Thoracic aorta (tissue), 2 donors: ENCODE measurements at regions not wholly inside any gene's neighbourhood (a gene's known extent, or its start where the extent isn't known, plus 50 kb on each side); places are given as distances from the start of the nearest gene placed in this dataset.
"Not testable (repeated sequence)": the region's sequence is repeated elsewhere in the genome, so short reads cannot be mapped to it uniquely, and the experiment has no call there.

ENCODE experiments used
- ATAC-seq: fragments of 150-250 bp; one replicate; pipeline ENCODE4 v1.8.0; 2017; ENCODE audit warnings: low read depth; ENCODE audit not compliant: insufficient number of reproducible peaks, low FRiP score
- DNase-seq: peaks from one replicate; pipeline ENCODE4 v3.0.0-alpha.2; 2020; ENCODE audit warnings: low spot score
- H3K27ac ChIP-seq, 2 donors: fragments of 200-600 bp; sonication (generic); 1 replicate in 1 of 2; 2 replicates in 1 of 2; pipeline ENCODE4 v1.5.1; 2016; ENCODE audit warnings: mild to moderate bottlenecking in 2 of 2, moderate library complexity in 2 of 2
- H3K27me3 ChIP-seq: fragments of 200-600 bp; sonication (generic); replicated peaks from 2 replicates; pipeline ENCODE4 v1.6.0; 2016; ENCODE audit warnings: mild to moderate bottlenecking; ENCODE audit not compliant: insufficient read depth
- H3K36me3 ChIP-seq: fragments of 200-600 bp; sonication (generic); one replicate; pipeline ENCODE4 v1.5.1; 2016
- H3K4me1 ChIP-seq, 2 donors: fragments of 200-600 bp; sonication (generic); 1 replicate in 1 of 2; 2 replicates in 1 of 2; pipeline versions ENCODE4 v1.5.1 to v1.6.0; 2016; ENCODE audit warnings: low read depth in 2 of 2, mild to moderate bottlenecking in 1 of 2; ENCODE audit not compliant: control insufficient read depth in 1 of 2
- H3K4me3 ChIP-seq: fragments of 200-600 bp; sonication (generic); 2 replicates; pipeline ENCODE4 v1.5.1; 2016; ENCODE audit warnings: mild to moderate bottlenecking
- H3K9me3 ChIP-seq: fragments of 200-600 bp; sonication (generic); 2 replicates; pipeline ENCODE4 v1.5.1; 2016
- TF ChIP-seq, protein P1 (sequence below): fragments of 200-600 bp; sonication (generic); IDR thresholded peaks from one replicate; pipeline ENCODE4 v1.5.1; 2019; ENCODE audit warnings: antibody characterized with exemption

DNA sequence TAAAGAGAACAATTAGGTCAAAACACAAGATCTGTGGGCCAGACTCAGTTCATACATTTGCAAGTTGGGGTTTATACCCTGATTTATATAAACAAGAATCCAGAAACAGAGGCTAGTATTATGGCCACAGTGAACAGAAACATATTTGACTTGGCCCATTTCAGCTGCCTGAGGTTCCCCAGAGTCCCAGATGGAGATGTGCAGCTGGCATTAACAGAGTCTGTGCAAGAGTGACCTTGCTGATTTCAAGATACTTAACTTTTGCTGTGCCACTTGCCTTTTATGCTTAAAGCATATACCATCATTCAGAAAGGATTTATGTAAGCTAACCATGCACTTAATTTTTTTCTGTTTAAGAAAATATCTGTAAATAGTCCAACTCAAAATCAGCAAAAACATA, 636.3 kb downstream of the TRIB2 start:
- TF ChIP-seq, protein P1, sequence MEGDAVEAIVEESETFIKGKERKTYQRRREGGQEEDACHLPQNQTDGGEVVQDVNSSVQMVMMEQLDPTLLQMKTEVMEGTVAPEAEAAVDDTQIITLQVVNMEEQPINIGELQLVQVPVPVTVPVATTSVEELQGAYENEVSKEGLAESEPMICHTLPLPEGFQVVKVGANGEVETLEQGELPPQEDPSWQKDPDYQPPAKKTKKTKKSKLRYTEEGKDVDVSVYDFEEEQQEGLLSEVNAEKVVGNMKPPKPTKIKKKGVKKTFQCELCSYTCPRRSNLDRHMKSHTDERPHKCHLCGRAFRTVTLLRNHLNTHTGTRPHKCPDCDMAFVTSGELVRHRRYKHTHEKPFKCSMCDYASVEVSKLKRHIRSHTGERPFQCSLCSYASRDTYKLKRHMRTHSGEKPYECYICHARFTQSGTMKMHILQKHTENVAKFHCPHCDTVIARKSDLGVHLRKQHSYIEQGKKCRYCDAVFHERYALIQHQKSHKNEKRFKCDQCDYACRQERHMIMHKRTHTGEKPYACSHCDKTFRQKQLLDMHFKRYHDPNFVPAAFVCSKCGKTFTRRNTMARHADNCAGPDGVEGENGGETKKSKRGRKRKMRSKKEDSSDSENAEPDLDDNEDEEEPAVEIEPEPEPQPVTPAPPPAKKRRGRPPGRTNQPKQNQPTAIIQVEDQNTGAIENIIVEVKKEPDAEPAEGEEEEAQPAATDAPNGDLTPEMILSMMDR = no peak
- Histone ChIP-seq H3K27ac (no peak overlapping the region), H3K9me3 (no peaks in the 10 kb centered on the region), H3K4me3 (no peak overlapping the region), H3K4me1 (no peaks in the 10 kb centered on the region), H3K36me3 (no peaks in the 10 kb centered on the region), H3K27me3 (no peaks in the 10 kb centered on the region)
- ATAC-seq = no peak
- DNase-seq = no peak

DNA sequence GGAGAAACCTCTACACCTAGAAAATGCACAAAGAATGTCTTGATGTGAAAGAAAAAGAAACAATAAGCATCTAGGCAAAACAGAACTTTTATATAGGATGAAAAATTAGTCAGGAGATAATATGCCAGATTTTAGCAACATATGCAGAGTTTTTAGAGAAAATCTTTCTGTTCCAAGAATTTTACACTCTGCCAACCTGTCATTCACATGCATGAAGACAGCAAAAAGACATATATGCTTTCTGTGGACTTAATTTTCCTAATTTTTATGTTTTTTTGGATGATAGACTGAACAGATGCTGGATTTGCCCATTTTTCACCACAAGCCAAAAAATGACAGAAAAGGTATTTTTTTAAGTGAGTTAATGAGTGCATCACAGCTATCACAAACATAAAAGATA, 637.3 kb downstream of the TRIB2 start:
- ATAC-seq = no peak

DNA sequence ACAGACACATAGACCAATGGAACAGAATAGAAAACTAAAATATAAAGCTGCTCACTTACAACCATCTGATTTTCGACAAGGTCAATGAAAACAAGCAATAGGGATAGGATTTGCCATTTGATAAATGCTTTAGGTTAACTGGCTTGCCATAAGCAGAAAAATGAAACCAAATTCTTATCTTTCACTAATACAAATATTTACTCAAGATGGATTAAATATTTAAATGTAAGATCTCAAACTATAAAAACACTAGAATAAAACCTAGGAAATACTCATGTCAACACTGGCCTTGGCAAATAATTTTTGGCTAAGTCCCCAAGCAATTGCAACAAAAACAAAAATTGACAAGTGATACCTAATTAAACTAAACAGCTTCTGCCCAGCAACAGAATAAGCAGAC, 665.2 kb downstream of the TRIB2 start:
- H3K27me3 ChIP-seq, ATAC-seq, H3K36me3 ChIP-seq, DNase-seq, H3K9me3 ChIP-seq, H3K27ac ChIP-seq, H3K4me3 ChIP-seq, H3K4me1 ChIP-seq: not testable (repeated sequence)

More for the DNA sequence above, 637.3 kb downstream of the TRIB2 start:
- TF ChIP-seq, protein P1 = no peak
- DNase-seq = no peak
- H3K4me1 ChIP-seq = no peaks in the 10 kb centered on the region
- H3K36me3 ChIP-seq = no peaks in the 10 kb centered on the region
- H3K9me3 ChIP-seq = no peaks in the 10 kb centered on the region
- H3K4me3 ChIP-seq = no peak overlapping the region
- no peaks in the 10 kb centered on the region for H3K27me3 ChIP-seq
- H3K27ac ChIP-seq = no peak overlapping the region

DNA sequence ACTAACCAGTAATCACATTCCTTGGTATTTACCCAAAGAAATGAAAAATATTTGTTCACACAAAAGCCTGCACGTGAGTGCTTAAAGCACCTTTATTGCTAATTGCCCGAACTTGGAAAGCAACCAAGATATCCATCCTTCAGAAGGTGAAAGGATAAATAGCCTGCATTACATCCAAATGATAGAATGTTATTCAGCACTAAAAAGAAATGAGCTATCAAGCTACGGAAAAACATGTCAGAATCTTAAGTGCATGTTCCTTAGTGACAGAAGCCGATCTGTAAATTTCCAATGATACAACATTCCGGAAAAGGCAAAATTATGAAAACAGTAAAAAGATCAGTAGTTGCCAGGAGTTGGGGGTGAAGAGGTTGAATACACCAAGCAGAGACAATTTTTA, 672.4 kb downstream of the TRIB2 start:
- not testable (repeated sequence) for ATAC-seq, H3K4me1 ChIP-seq, H3K27ac ChIP-seq, H3K27me3 ChIP-seq, H3K36me3 ChIP-seq, H3K9me3 ChIP-seq, H3K4me3 ChIP-seq, DNase-seq

DNA sequence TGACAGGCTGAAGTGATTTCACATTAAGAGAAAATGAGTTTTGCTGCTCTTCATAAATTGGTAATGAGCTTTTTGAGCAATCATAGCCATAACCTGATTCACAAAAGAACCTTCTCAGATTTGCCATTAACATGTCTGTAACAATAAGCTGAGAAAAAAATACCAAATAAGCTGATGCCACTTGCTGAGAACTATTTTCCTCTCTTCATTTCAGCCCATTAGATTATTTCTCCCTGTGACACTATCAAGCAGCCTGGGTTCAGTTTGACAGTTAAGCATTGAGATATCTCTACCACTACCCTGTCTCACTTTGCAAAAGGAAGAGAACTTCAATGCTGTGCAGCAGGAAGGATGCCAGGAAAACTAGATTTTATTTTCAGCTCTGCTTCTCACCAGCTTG, 673.9 kb downstream of the TRIB2 start:
- Histone ChIP-seq H3K27me3 (no peaks in the 10 kb centered on the region), H3K36me3 (no peaks in the 10 kb centered on the region), H3K9me3 (no peaks in the 10 kb centered on the region), H3K27ac (no peak overlapping the region), H3K4me1 (no peaks in the 10 kb centered on the region), H3K4me3 (no peak overlapping the region)
- TF ChIP-seq, protein P1 = no peak
- ATAC-seq (no peak), DNase-seq (no peak)

DNA sequence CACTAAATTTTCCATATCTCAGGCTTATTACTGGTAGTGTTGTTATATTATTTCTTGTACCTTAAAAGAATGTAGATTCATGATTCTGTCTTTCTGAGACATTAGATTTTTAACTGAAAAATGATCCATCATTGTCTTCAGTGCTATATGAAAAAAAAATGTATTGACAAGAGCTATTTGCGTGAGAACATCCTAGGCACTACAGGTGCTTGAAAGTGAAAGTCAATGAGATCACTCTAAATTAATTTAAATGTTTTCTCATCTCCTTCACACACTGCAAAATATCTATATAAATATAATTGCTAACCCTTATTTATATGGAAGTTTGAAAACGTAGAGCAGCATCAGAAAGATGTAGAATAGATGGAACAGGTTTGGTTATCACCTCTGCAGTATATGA, 684.6 kb downstream of the TRIB2 start:
- no peaks in the 10 kb centered on the region for H3K27me3 ChIP-seq
- H3K9me3 ChIP-seq = no peaks in the 10 kb centered on the region
- DNase-seq = no peak
- TF ChIP-seq, protein P1 = no peak
- H3K4me3 ChIP-seq = no peak overlapping the region
- ATAC-seq = no peak
- no peaks in the 10 kb centered on the region for H3K36me3 ChIP-seq
- H3K27ac ChIP-seq = no peak overlapping the region
- no peaks in the 10 kb centered on the region for H3K4me1 ChIP-seq
